HFFc6 (cell line): ENCODE measurements at regions not wholly inside any gene's neighbourhood (a gene's known extent, or its start where the extent isn't known, plus 50 kb on each side); places are given as distances from the start of the nearest gene placed in this dataset.

Experiments used
- DNase-seq: peaks from one replicate; pipeline ENCODE4 v3.0.0-alpha.2; 2018
- H3K27ac Mint-ChIP-seq: 2 replicates; pipeline ENCODE4 v1.8.0; 2020; ENCODE audit warnings: mild to moderate bottlenecking, mixed read lengths
- H3K27me3 Mint-ChIP-seq: 2 replicates; pipeline ENCODE4 v1.8.0; 2021; ENCODE audit warnings: mild to moderate bottlenecking, moderate library complexity, mixed read lengths; ENCODE audit not compliant: insufficient read depth
- H3K36me3 Mint-ChIP-seq: 2 replicates; pipeline ENCODE4 v1.8.0; 2021; ENCODE audit warnings: low read depth, mixed read lengths
- H3K4me1 Mint-ChIP-seq: 2 replicates; pipeline ENCODE4 v1.8.0; 2020; ENCODE audit warnings: low read depth, mixed read lengths
- H3K4me3 Mint-ChIP-seq: 2 replicates; pipeline ENCODE4 v1.8.0; 2020; ENCODE audit warnings: mild to moderate bottlenecking, moderate library complexity, mixed read lengths
- H3K9me3 Mint-ChIP-seq: 2 replicates; pipeline ENCODE4 v1.8.0; 2020; ENCODE audit warnings: mild to moderate bottlenecking, mixed read lengths
- TF ChIP-seq, protein P1 (sequence below): fragments of 200-600 bp; sonication (generic); IDR thresholded peaks from 2 replicates; pipeline ENCODE4 v1.5.0; 2021; ENCODE audit warnings: antibody characterized with exemption, mild to moderate bottlenecking

DNA sequence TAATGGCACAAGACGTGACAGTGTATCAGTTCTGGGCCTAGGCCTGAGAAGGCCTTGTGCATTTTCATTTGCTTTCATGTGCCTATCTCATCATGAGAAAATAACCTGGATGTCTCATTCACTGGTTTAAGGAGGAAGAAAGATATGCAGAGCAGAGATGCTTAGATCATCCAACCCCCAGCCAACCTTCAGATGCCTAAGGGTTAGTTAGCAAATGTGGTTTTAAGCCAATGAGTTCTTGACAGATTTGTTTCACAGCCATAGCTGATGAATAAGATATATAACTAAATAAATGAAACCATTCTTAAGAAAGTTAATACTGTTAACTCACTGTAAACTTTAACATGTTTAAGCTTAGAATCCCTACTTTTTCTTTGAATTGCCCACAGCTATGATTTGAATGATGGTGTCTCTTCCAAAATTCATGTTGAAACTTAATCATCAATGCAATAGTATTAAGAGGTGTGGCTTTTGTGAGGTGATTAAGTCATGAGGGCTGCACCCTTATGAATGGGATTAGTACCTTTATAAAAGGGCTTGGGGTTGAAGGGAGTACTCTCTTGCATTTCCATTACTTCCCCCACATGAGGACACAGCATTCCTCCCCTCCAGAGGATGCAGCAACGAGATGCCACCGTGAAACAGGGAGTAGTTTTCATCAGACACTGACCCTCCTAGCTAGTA lies 324.6 kb upstream of the TBC1D5 start:
- Mint-ChIP-seq H3K4me3 (no peak overlapping the region), H3K36me3 (no peaks in the 10 kb centered on the region), H3K27ac (no peak overlapping the region), H3K4me1 (peaks cover 60% of the 10 kb centered on the region), H3K27me3 (no peaks in the 10 kb centered on the region), H3K9me3 (no peaks in the 10 kb centered on the region)
- TF ChIP-seq, protein P1, sequence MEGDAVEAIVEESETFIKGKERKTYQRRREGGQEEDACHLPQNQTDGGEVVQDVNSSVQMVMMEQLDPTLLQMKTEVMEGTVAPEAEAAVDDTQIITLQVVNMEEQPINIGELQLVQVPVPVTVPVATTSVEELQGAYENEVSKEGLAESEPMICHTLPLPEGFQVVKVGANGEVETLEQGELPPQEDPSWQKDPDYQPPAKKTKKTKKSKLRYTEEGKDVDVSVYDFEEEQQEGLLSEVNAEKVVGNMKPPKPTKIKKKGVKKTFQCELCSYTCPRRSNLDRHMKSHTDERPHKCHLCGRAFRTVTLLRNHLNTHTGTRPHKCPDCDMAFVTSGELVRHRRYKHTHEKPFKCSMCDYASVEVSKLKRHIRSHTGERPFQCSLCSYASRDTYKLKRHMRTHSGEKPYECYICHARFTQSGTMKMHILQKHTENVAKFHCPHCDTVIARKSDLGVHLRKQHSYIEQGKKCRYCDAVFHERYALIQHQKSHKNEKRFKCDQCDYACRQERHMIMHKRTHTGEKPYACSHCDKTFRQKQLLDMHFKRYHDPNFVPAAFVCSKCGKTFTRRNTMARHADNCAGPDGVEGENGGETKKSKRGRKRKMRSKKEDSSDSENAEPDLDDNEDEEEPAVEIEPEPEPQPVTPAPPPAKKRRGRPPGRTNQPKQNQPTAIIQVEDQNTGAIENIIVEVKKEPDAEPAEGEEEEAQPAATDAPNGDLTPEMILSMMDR, result no peak
- no peak for DNase-seq

DNA sequence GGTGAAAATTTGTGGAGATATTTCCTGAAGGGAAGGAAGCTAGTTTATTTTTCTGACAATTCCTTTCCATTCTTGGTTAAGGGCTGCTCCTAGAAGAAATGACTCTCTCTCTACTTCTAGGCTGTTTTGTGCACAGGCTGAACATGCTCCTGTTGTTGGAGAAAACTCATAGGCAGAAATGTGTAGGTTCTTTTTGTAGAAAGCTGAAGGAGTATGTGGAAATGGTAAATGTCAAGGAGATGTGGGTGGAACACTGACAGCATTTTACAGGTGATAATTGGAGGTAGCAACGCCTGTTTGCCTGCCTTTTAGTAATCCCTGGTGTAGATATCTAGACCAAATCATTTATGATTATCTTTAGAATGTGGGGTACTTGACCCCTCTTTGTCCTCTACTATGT lies 322.2 kb upstream of the TBC1D5 start:
- H3K27me3 Mint-ChIP-seq, result no peaks in the 10 kb centered on the region
- no peak for DNase-seq
- H3K9me3 Mint-ChIP-seq, result no peaks in the 10 kb centered on the region
- no peak overlapping the region for H3K4me3 Mint-ChIP-seq
- no peaks in the 10 kb centered on the region for H3K36me3 Mint-ChIP-seq
- TF ChIP-seq, protein P1, result no peak
- H3K4me1 Mint-ChIP-seq, result peaks cover 59% of the 10 kb centered on the region
- no peak overlapping the region for H3K27ac Mint-ChIP-seq

DNA sequence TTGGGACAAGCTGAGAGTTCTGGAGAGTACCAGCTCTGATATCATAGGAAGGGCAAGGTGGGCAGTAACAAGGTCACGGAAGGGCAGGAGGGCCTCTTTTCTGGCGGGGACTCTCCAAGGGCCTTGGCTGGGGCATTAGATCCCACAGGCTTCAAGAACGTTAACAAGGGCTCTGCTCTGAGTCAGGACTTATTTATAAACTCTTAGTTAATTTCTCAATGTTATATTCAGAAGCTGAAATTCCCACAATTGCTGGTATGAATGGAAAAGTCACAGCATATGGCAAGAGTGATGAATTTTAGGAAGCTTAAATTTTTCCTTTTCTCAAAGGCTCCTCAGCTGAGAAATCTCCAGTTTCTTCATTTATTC lies 320.2 kb upstream of the TBC1D5 start:
- H3K27me3 Mint-ChIP-seq, result no peaks in the 10 kb centered on the region
- peak overlapping the region; percentile 84 for H3K27ac Mint-ChIP-seq
- H3K4me1 Mint-ChIP-seq, result peaks cover 51% of the 10 kb centered on the region
- no peaks in the 10 kb centered on the region for H3K9me3 Mint-ChIP-seq
- no peaks in the 10 kb centered on the region for H3K36me3 Mint-ChIP-seq
- TF ChIP-seq, protein P1, result no peak
- DNase-seq, result peak; percentile 53
- peak overlapping the region; percentile 29 for H3K4me3 Mint-ChIP-seq

DNA sequence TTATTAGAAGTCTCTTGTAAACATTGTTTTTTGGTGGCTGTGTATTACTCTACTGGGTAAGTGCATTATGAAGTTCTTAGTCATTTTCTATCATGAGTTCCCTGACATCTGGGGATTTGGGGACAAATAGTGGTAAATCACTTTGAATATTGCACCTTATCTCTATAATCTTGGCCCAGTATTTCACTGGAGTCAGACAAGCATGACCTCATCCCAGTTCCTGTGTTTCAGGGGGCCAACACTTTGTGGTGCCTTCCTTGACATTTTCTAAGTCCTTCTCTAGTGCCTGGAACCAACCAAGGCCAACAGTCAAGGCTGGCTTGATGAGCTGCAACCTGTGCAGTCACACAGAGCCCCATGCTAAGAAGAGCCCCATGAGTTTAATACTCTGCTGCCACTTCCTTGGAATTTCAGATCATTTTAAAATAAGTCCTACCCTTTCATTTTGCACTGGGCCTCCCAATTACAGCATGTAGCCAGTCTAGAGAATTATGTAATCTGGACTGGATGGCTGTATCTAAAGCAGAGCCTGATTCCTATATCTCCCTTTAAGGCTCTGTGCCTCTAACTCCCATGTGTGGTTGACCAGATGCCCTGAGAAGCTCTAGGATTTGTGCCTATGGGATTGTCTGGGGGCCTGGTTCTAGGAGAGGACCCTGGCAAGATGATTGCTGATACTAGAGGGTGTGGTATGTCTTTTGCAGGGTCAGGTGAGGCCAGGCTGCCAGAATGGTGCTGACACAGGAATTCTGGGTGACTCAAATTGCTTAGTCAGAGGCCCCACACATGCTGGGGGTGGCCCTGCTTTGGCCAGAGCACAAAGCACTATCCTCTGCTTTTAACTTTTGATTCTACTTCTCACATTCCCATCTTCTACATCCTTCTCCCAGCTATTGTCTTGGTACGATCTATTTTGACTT lies 319.6 kb upstream of the TBC1D5 start:
- Mint-ChIP-seq H3K4me3 (peak overlapping the region; percentile 29), H3K9me3 (no peaks in the 10 kb centered on the region), H3K36me3 (no peaks in the 10 kb centered on the region), H3K27ac (peak overlapping the region; percentile 84), H3K27me3 (no peaks in the 10 kb centered on the region), H3K4me1 (peaks cover 50% of the 10 kb centered on the region)
- DNase-seq, result peak; percentile 67
- TF ChIP-seq, protein P1, result no peak

DNA sequence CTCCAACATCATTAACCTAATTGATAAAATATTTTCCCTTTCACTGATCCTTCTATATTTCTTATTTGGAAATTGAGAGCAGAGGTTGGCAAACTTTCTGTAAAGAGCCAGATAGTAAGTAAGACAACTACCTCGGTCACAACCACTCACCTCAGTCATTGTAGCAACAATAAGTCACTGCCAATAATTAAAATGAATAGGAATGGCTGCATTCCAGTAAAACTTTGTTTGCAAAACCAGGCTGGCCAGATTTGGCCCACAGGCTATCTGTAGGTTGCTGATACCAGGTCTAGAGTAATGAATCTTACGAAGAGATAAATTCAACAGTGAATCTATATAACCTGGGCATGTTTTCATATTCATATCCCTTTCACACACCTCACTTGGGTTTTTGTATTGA lies 316.2 kb upstream of the TBC1D5 start:
- no peak overlapping the region for H3K4me3 Mint-ChIP-seq
- H3K4me1 Mint-ChIP-seq, result peaks cover 24% of the 10 kb centered on the region
- H3K36me3 Mint-ChIP-seq, result peaks cover 7% of the 10 kb centered on the region; the same call in 1 of the 2 replicates
- no peaks in the 10 kb centered on the region for H3K27me3 Mint-ChIP-seq
- H3K27ac Mint-ChIP-seq, result no peak overlapping the region
- TF ChIP-seq, protein P1, result no peak
- H3K9me3 Mint-ChIP-seq, result 0 out of 2 replicates have a peak, but pooled peaks cover 7% of the 10 kb centered on the region
- no peak for DNase-seq
